ENCODE measurements at regions not wholly inside any gene's neighbourhood (a gene's known extent, or its start where the extent isn't known, plus 50 kb on each side); places are given as distances from the start of the nearest gene placed in this dataset.

GRCh38 chr5:88391116-88391515 is 122.5 kb upstream of the TMEM161B start:
- TF ChIP-seq CTCF (IDR thresholded peaks at IDR 0.05): no peak
- H3K36me3 ChIP-seq (ENCODE audit: low read depth): no peaks in the 10 kb centered on the region
- ATAC-seq: no peak
- H3K9me3 ChIP-seq: no peaks in the 10 kb centered on the region
- DNase-seq: no peak
- intact Hi-C loops (cut with DNase I, micrococcal nuclease): no loop called here
- H3K4me1 ChIP-seq (ENCODE audit: low read depth): no peaks in the 10 kb centered on the region
- no peak overlapping the region for H3K4me3 ChIP-seq

- Histone ChIP-seq H3K4me1 (ENCODE audit: low read depth) (no peaks in the 10 kb centered on the region), H3K36me3 (ENCODE audit: low read depth) (no peaks in the 10 kb centered on the region), H3K4me3 (no peak overlapping the region), H3K9me3 (no peaks in the 10 kb centered on the region)
- no peak for TF ChIP-seq CTCF (IDR thresholded peaks at IDR 0.05)
- DNase-seq (no peak), ATAC-seq (no peak)
- intact Hi-C loops (cut with DNase I, micrococcal nuclease): no loop called here
Observed at GRCh38 chr5:88390481-88390880, 121.8 kb upstream of the TMEM161B start.

GRCh38 chr5:88390096-88390441 is 121.4 kb upstream of the TMEM161B start:
- H3K9me3 ChIP-seq: no peaks in the 10 kb centered on the region
- DNase-seq (no peak), ATAC-seq (no peak)
- no peak overlapping the region for H3K4me3 ChIP-seq
- H3K36me3 ChIP-seq (ENCODE audit: low read depth): no peaks in the 10 kb centered on the region
- no peak for TF ChIP-seq CTCF (IDR thresholded peaks at IDR 0.05)
- intact Hi-C loops (cut with DNase I, micrococcal nuclease): no loop called here
- no peaks in the 10 kb centered on the region for H3K4me1 ChIP-seq (ENCODE audit: low read depth)

GRCh38 chr5:88389338-88390095 is 120.9 kb upstream of the TMEM161B start:
- TF ChIP-seq CTCF (IDR thresholded peaks at IDR 0.05): no peak
- ATAC-seq: no peak
- no peaks in the 10 kb centered on the region for H3K9me3 ChIP-seq
- no peaks in the 10 kb centered on the region for H3K36me3 ChIP-seq (ENCODE audit: low read depth)
- no peaks in the 10 kb centered on the region for H3K4me1 ChIP-seq (ENCODE audit: low read depth)
- no peak overlapping the region for H3K4me3 ChIP-seq
- DNase-seq: no peak
- intact Hi-C loops (cut with DNase I, micrococcal nuclease): no loop called here

- intact Hi-C loops (cut with DNase I, micrococcal nuclease): no loop called here
- TF ChIP-seq CTCF (IDR thresholded peaks at IDR 0.05): no peak
- no peak for ATAC-seq
Observed at GRCh38 chr5:88388476-88389337, 120.1 kb upstream of the TMEM161B start.

More at GRCh38 chr5:88388476-88389337, 120.1 kb upstream of the TMEM161B start:
- Histone ChIP-seq H3K36me3 (ENCODE audit: low read depth) (no peaks in the 10 kb centered on the region), H3K4me1 (ENCODE audit: low read depth) (no peaks in the 10 kb centered on the region), H3K4me3 (no peak overlapping the region), H3K9me3 (no peaks in the 10 kb centered on the region)
- DNase-seq: no peak
